Keratinocyte (primary cell): ENCODE measurements at regions not wholly inside any gene's neighbourhood (a gene's known extent, or its start where the extent isn't known, plus 50 kb on each side); places are given as distances from the start of the nearest gene placed in this dataset.

Source experiments
- DNase-seq: peaks from one replicate; pipeline ENCODE4 v3.0.0-alpha.2; 2011; ENCODE audit warnings: low read depth, missing footprints, low spot score
- FAIRE-seq: peaks from 2 replicates; lab custom pipeline; 2011; peaks lifted over from hg19 to GRCh38; lab: Jason Lieb, UNC
- H2AFZ ChIP-seq: 2 replicates; pipeline ENCODE4 v1.6.0; 2012; ENCODE audit warnings: low read length, control low read depth, inconsistent platforms; ENCODE audit not compliant: control insufficient read depth
- H3K27ac ChIP-seq: 2 replicates; pipeline ENCODE4 v1.5.1; 2011; ENCODE audit warnings: low read length; ENCODE audit not compliant: control insufficient read depth, insufficient read depth
- H3K27me3 ChIP-seq: 3 replicates; pipeline ENCODE4 v1.6.0; 2011; ENCODE audit warnings: low read length; ENCODE audit not compliant: control insufficient read depth, insufficient read depth; ENCODE audit errors: extremely low read depth
- H3K36me3 ChIP-seq, 2 experiments: 2 replicates in 1 of 2; 3 replicates in 1 of 2; pipeline ENCODE4 v1.5.1; 2011; ENCODE audit warnings: low read length in 2 of 2, mild to moderate bottlenecking in 1 of 2; ENCODE audit not compliant: control insufficient read depth in 2 of 2, insufficient read depth in 2 of 2; ENCODE audit errors: extremely low read depth in 1 of 2
- H3K4me1 ChIP-seq: 3 replicates; pipeline ENCODE4 v1.5.1; 2011; ENCODE audit warnings: low read length; ENCODE audit not compliant: control insufficient read depth, insufficient read depth; ENCODE audit errors: extremely low read depth
- H3K4me2 ChIP-seq: 3 replicates; pipeline ENCODE4 v1.6.0; 2011; ENCODE audit warnings: low read depth, low read length; ENCODE audit not compliant: control insufficient read depth, insufficient read depth; ENCODE audit errors: extremely low read depth
- H3K4me3 ChIP-seq, 3 experiments: fragments of 200-600 bp in 1 of 3; sonication (generic) in 1 of 3; 2 replicates in 2 of 3; 3 replicates in 1 of 3; pipeline ENCODE4 v1.5.1; 2011 to 2016; ENCODE audit warnings: low read length in 3 of 3, mild to moderate bottlenecking in 3 of 3, control low read depth in 2 of 3, inconsistent platforms in 1 of 3, low read depth in 1 of 3, mixed read lengths in 1 of 3, mixed run types in 1 of 3, moderate library complexity in 1 of 3; ENCODE audit not compliant: control insufficient read depth in 2 of 3, insufficient read depth in 2 of 3; ENCODE audit errors: extremely low read depth in 1 of 3
- H3K79me2 ChIP-seq: 2 replicates; pipeline ENCODE4 v1.6.0; 2012; ENCODE audit warnings: low read length; ENCODE audit not compliant: control insufficient read depth, insufficient read depth
- H3K9ac ChIP-seq: 3 replicates; pipeline ENCODE4 v1.6.0; 2011; ENCODE audit warnings: low read length; ENCODE audit not compliant: control insufficient read depth, insufficient read depth; ENCODE audit errors: extremely low read depth
- H3K9me1 ChIP-seq: 3 replicates; pipeline ENCODE4 v1.6.0; 2011; ENCODE audit warnings: low read length; ENCODE audit not compliant: control insufficient read depth, insufficient read depth; ENCODE audit errors: extremely low read depth
- H3K9me3 ChIP-seq: 2 replicates; pipeline ENCODE4 v1.5.1; 2012; ENCODE audit warnings: low read depth, low read length; ENCODE audit not compliant: control insufficient read depth
- H4K20me1 ChIP-seq: 3 replicates; pipeline ENCODE4 v1.6.0; 2011; ENCODE audit warnings: low read length; ENCODE audit not compliant: control insufficient read depth, insufficient read depth; ENCODE audit errors: extremely low read depth
- EZH2 ChIP-seq: IDR thresholded peaks from one replicate; pipeline ENCODE4 v1.6.1; 2012; ENCODE audit warnings: inconsistent platforms, mild to moderate bottlenecking, low read length, moderate library complexity
- dilution Hi-C: fragments of 300-500 bp; cut with MboI; formaldehyde crosslinking; loops from one replicate; pipeline ENCODE4 v1.7.0; 2020; ENCODE audit warnings: low sequenced_read_pairs; ENCODE audit not compliant: extremely low pct_ligation_motif_present
- TF ChIP-seq, protein P1 (sequence below), 3 experiments: IDR thresholded peaks in 1 of 3; conservative IDR thresholded peaks in 1 of 3; optimal IDR thresholded peaks in 1 of 3; 2 replicates in 2 of 3; 3 replicates in 1 of 3; pipeline versions ENCODE3 to v1.5.1; 2011; ENCODE audit warnings: low read length in 3 of 3, mild to moderate bottlenecking in 3 of 3, moderate library complexity in 2 of 3, control low read depth in 1 of 3, inconsistent platforms in 1 of 3; ENCODE audit not compliant: insufficient read depth in 2 of 3; ENCODE audit errors: extremely low read depth in 1 of 3

DNA sequence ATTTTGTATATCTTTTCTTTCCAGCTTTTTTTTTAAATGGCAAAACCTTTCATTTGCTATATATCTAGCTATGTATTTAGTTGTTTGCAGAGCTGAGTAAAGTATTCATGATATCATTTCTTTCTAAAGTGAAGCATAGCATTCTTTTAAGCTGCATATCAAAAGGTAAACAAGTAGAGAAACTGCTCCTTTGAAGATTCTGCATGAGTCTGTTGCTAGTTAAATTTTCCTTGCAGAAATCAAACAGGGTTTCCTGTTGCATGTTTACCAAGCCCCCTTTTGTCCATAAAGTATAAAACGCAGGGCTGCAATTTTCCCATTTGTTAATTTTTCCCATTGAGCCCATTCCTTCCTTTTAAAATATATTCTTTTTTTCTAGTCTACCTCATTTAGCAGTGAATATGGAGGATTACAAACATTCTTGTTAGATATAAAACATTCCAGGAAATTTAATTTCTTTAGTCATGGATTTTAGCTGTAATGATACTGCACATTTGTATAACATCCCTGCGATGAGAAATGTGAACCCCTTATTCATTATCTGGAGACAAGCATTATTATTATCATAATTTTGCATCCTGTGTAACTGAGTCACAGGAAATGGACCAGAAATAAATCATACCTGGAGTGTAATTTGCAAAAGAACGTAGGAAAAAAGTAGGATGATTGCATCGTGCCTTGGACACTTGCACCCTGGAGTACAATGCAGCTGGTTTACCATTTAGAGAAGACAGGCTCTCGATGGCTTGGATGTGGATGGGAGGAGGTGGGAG lies 110.9 kb upstream of the ARGLU1 start:
- no peak for TF ChIP-seq EZH2
- TF ChIP-seq, protein P1, sequence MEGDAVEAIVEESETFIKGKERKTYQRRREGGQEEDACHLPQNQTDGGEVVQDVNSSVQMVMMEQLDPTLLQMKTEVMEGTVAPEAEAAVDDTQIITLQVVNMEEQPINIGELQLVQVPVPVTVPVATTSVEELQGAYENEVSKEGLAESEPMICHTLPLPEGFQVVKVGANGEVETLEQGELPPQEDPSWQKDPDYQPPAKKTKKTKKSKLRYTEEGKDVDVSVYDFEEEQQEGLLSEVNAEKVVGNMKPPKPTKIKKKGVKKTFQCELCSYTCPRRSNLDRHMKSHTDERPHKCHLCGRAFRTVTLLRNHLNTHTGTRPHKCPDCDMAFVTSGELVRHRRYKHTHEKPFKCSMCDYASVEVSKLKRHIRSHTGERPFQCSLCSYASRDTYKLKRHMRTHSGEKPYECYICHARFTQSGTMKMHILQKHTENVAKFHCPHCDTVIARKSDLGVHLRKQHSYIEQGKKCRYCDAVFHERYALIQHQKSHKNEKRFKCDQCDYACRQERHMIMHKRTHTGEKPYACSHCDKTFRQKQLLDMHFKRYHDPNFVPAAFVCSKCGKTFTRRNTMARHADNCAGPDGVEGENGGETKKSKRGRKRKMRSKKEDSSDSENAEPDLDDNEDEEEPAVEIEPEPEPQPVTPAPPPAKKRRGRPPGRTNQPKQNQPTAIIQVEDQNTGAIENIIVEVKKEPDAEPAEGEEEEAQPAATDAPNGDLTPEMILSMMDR (optimal IDR thresholded peaks at IDR 0.05 in 1 of 3, IDR thresholded peaks at IDR 0.05 in 1 of 3, conservative IDR thresholded peaks at IDR 0.05 in 1 of 3; ENCODE audit: extremely low read depth in 1 of 3, insufficient read depth in 2 of 3, low read length in 3 of 3): no peak
- Histone ChIP-seq H3K9me3 (no peaks in the 10 kb centered on the region), H3K4me2 (no peak overlapping the region), H3K27me3 (no peaks in the 10 kb centered on the region), H3K4me3 (no peak overlapping the region), H2AFZ (no peak overlapping the region), H3K9ac (no peak overlapping the region), H3K79me2 (no peaks in the 10 kb centered on the region), H4K20me1 (no peaks in the 10 kb centered on the region), H3K27ac (no peak overlapping the region), H3K36me3 (no peaks in the 10 kb centered on the region), H3K4me1 (no peaks in the 10 kb centered on the region), H3K9me1 (no peaks in the 10 kb centered on the region)
- FAIRE-seq (no peak), DNase-seq (no peak)
- dilution Hi-C loops: no loop called here

DNA sequence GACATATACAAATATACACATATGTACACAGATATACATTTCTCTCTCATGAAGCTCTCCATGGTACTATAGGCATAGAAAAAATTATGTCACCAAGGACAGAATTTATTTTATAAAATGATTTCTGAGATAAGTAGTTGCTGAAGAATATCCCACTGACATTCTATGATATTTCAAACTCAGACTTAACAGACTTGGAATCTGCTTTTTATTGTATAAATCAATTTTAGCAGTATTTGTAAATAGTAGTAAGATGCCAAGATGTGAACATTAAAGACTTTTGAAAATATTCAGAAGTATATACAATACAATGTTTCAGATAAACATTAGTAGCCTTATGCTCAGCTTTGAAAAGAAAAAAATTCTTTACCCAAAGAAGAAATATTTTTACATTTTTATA lies 107.4 kb upstream of the ARGLU1 start:
- no peak overlapping the region for H2AFZ ChIP-seq
- dilution Hi-C loops: no loop called here
- H3K79me2 ChIP-seq: no peaks in the 10 kb centered on the region
- H3K9ac ChIP-seq: no peak overlapping the region
- H3K27ac ChIP-seq: no peak overlapping the region
- no peaks in the 10 kb centered on the region for H3K4me1 ChIP-seq
- no peak overlapping the region for H3K4me2 ChIP-seq
- no peak overlapping the region for H3K4me3 ChIP-seq
- no peaks in the 10 kb centered on the region for H4K20me1 ChIP-seq
- H3K9me3 ChIP-seq: no peaks in the 10 kb centered on the region
- no peak for TF ChIP-seq EZH2
- TF ChIP-seq, protein P1 (optimal IDR thresholded peaks at IDR 0.05 in 1 of 3, IDR thresholded peaks at IDR 0.05 in 1 of 3, conservative IDR thresholded peaks at IDR 0.05 in 1 of 3; ENCODE audit: extremely low read depth in 1 of 3, insufficient read depth in 2 of 3, low read length in 3 of 3): no peak
- no peaks in the 10 kb centered on the region for H3K36me3 ChIP-seq
- no peaks in the 10 kb centered on the region for H3K9me1 ChIP-seq
- no peaks in the 10 kb centered on the region for H3K27me3 ChIP-seq
- DNase-seq (no peak), FAIRE-seq (no peak)
